Left lung (tissue), 4 donors: ENCODE measurements at regions not wholly inside any gene's neighbourhood (a gene's known extent, or its start where the extent isn't known, plus 50 kb on each side); places are given as distances from the start of the nearest gene placed in this dataset.

Experiments used
- ATAC-seq: fragments of 200-7000 bp; cut with Tn5 transposase; one replicate; pipeline ENCODE4 v1.9.1; 2020; ENCODE audit warnings: moderate library complexity
- DNase-seq, 4 donors: peaks; one replicate each; pipeline ENCODE4 v3.0.0-alpha.2; 2013 to 2020
- H3K27ac ChIP-seq, 2 donors: fragments of 200-600 bp; sonication (generic) in 1 of 2; one replicate each; pipeline versions ENCODE4 v1.5.0 to v1.8.0; 2020 to 2021
- H3K27me3 ChIP-seq, 2 donors: fragments of 200-600 bp; sonication (generic) in 1 of 2; one replicate each; pipeline versions ENCODE4 v1.5.0 to v1.8.0; 2020 to 2021
- H3K36me3 ChIP-seq, 2 donors: fragments of 200-600 bp; sonication (generic) in 1 of 2; one replicate each; pipeline versions ENCODE4 v1.5.0 to v1.8.0; 2020 to 2021
- H3K4me1 ChIP-seq, 2 donors: fragments of 200-600 bp; one replicate each; pipeline ENCODE4 v1.8.0; 2021
- H3K4me3 ChIP-seq, 2 donors: fragments of 200-600 bp; sonication (generic) in 1 of 2; one replicate each; pipeline versions ENCODE4 v1.5.0 to v1.8.0; 2020 to 2021; ENCODE audit warnings: mild to moderate bottlenecking in 1 of 2
- H3K9me3 ChIP-seq, 2 donors: fragments of 200-600 bp; sonication (generic) in 1 of 2; one replicate each; pipeline versions ENCODE4 v1.5.0 to v1.8.0; 2020 to 2021
- CTCF ChIP-seq, 2 donors: fragments of 200-600 bp; sonication (generic) in 1 of 2; IDR thresholded peaks; one replicate each; pipeline versions ENCODE4 v1.5.0 to v1.8.0; 2021; ENCODE audit warnings: antibody characterized with exemption in 2 of 2
- intact Hi-C, 2 donors: fragments of 100-400 bp; cut with DNase I; formaldehyde crosslinking; loops; one replicate each; pipeline versions ENCODE4 v1.11.2 to v1.14.2; 2022
- donor health status: DM: no; HTN: yes; CAD: no.
- donor health status: DM: no; HTN: no; CAD: no.

GRCh38 chr4:143054971-143055370 lies 129.7 kb upstream of the USP38 start:
- intact Hi-C loops: no loop called here
- Histone ChIP-seq H3K27me3 (no peaks in the 10 kb centered on the region), H3K4me1 (no peaks in the 10 kb centered on the region), H3K4me3 (no peak overlapping the region), H3K9me3 (no peaks in the 10 kb centered on the region), H3K36me3 (no peaks in the 10 kb centered on the region), H3K27ac (no peak overlapping the region)
- no peak for TF ChIP-seq CTCF (IDR thresholded peaks at IDR 0.05)
- ATAC-seq (no peak), DNase-seq (no peak)

GRCh38 chr4:143055997-143056396 lies 128.7 kb upstream of the USP38 start:
- H3K9me3 ChIP-seq: no peaks in the 10 kb centered on the region
- intact Hi-C loops: no loop called here
- no peaks in the 10 kb centered on the region for H3K36me3 ChIP-seq
- no peaks in the 10 kb centered on the region for H3K27me3 ChIP-seq
- H3K27ac ChIP-seq: no peak overlapping the region
- no peaks in the 10 kb centered on the region for H3K4me1 ChIP-seq
- DNase-seq: no peak
- TF ChIP-seq CTCF (IDR thresholded peaks at IDR 0.05): no peak
- no peak overlapping the region for H3K4me3 ChIP-seq
- no peak for ATAC-seq

GRCh38 chr4:143071351-143071750 lies 113.4 kb upstream of the USP38 start:
- intact Hi-C loops: no loop called here

GRCh38 chr4:143076723-143077122 lies 108.0 kb upstream of the USP38 start:
- H3K36me3 ChIP-seq: no peaks in the 10 kb centered on the region
- intact Hi-C loops: no loop called here

More at GRCh38 chr4:143071351-143071750, 113.4 kb upstream of the USP38 start:
- Histone ChIP-seq H3K4me3 (no peak overlapping the region), H3K9me3 (peaks cover 0 to 15% of the 10 kb centered on the region in 2 donors), H3K4me1 (no peaks in the 10 kb centered on the region), H3K27ac (no peak overlapping the region), H3K36me3 (no peaks in the 10 kb centered on the region), H3K27me3 (no peaks in the 10 kb centered on the region)
- ATAC-seq: no peak
- TF ChIP-seq CTCF (IDR thresholded peaks at IDR 0.05): no peak
- no peak for DNase-seq

GRCh38 chr4:143082701-143083100 lies 102.0 kb upstream of the USP38 start:
- ATAC-seq (no peak), DNase-seq (no peak)
- H3K9me3 ChIP-seq: no peaks in the 10 kb centered on the region
- H3K27me3 ChIP-seq: no peaks in the 10 kb centered on the region
- H3K4me3 ChIP-seq: no peak overlapping the region
- H3K4me1 ChIP-seq: peaks cover 5 to 6% of the 10 kb centered on the region in 2 donors
- TF ChIP-seq CTCF (IDR thresholded peaks at IDR 0.05): no peak
- no peaks in the 10 kb centered on the region for H3K36me3 ChIP-seq
- intact Hi-C loops: no loop called here
- no peak overlapping the region for H3K27ac ChIP-seq

More at GRCh38 chr4:143076723-143077122, 108.0 kb upstream of the USP38 start:
- Histone ChIP-seq H3K4me1 (no peaks in the 10 kb centered on the region), H3K4me3 (no peak overlapping the region), H3K27ac (no peak overlapping the region), H3K9me3 (peaks cover 0 to 3% of the 10 kb centered on the region in 2 donors), H3K27me3 (no peaks in the 10 kb centered on the region)
- DNase-seq (no peak), ATAC-seq (no peak)
- no peak for TF ChIP-seq CTCF (IDR thresholded peaks at IDR 0.05)
